ENCODE measurements at regions not wholly inside any gene's neighbourhood (a gene's known extent, or its start where the extent isn't known, plus 50 kb on each side); places are given as distances from the start of the nearest gene placed in this dataset.

DNA sequence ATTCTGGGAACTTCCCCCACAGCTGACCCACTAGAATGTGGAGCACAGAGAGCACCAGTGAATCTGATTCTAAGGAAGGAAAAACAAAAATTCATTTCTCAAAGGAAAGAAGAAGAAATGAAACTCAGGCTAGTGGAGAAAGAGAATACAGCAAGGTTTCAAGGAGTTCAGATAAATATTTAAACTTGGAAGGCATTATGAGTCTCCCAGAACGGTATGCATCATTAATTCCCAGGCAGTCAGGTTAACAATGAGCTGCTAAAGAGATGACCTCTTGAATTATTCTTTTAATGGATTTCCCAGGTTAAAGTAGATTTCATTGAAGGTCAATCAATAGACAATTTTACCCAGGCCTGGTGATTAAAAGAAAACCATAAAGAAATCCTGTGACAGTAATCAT, 103.6 kb upstream of the KAZN start:
- DNase-seq (ENCODE audit: low read depth) = no peak
- TF ChIP-seq, protein P1, sequence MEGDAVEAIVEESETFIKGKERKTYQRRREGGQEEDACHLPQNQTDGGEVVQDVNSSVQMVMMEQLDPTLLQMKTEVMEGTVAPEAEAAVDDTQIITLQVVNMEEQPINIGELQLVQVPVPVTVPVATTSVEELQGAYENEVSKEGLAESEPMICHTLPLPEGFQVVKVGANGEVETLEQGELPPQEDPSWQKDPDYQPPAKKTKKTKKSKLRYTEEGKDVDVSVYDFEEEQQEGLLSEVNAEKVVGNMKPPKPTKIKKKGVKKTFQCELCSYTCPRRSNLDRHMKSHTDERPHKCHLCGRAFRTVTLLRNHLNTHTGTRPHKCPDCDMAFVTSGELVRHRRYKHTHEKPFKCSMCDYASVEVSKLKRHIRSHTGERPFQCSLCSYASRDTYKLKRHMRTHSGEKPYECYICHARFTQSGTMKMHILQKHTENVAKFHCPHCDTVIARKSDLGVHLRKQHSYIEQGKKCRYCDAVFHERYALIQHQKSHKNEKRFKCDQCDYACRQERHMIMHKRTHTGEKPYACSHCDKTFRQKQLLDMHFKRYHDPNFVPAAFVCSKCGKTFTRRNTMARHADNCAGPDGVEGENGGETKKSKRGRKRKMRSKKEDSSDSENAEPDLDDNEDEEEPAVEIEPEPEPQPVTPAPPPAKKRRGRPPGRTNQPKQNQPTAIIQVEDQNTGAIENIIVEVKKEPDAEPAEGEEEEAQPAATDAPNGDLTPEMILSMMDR (IDR thresholded peaks at IDR 0.05; ENCODE audit: insufficient read depth, low read depth, low read length, missing control alignments) = no peak
- H3K4me3 ChIP-seq (ENCODE audit: low read length) = no peak overlapping the region

DNA sequence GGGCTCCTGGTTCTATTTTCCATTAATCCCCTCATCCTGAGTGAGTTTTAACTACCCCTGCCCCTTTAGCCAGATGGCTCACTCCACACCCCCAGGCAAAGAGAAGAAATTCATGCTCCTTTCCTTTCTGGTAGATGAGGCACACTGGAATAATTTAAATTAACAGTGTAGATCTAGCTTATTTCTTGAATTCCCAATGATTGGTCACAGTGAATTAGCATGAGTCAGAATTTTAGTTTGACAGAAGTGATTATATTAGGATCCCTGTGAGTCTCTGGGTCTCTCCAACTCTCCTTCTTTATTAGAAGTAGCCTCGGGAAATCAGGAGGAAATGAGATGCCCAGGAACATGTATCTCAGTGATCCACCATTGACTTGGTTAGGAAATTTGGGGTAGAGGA, 103.1 kb upstream of the KAZN start:
- H3K4me3 ChIP-seq (ENCODE audit: low read length) = no peak overlapping the region
- no peak for DNase-seq (ENCODE audit: low read depth)
- TF ChIP-seq, protein P1 (IDR thresholded peaks at IDR 0.05; ENCODE audit: insufficient read depth, low read depth, low read length, missing control alignments) = no peak

DNA sequence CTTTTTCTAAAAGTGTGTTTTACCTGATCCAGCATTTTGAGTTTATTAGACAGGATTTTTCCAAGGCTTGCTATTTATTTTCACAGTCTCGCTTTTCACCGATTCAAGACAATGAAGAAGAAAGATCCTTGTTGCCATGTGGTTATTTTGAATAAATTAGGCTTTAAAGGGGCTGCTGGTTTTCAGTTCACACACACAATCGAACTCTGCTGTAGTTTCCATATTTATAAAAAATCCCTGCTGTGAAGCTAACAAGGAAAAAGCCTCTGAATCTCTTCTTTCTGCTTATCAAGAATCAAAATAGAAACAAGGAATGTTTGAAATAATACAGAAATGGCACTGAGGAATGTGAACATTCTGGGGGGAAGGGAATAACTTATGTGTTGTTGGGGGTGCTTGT, 102.5 kb upstream of the KAZN start:
- TF ChIP-seq, protein P1 (IDR thresholded peaks at IDR 0.05; ENCODE audit: insufficient read depth, low read depth, low read length, missing control alignments) = no peak
- no peak for DNase-seq (ENCODE audit: low read depth)
- H3K4me3 ChIP-seq (ENCODE audit: low read length) = no peak overlapping the region

DNA sequence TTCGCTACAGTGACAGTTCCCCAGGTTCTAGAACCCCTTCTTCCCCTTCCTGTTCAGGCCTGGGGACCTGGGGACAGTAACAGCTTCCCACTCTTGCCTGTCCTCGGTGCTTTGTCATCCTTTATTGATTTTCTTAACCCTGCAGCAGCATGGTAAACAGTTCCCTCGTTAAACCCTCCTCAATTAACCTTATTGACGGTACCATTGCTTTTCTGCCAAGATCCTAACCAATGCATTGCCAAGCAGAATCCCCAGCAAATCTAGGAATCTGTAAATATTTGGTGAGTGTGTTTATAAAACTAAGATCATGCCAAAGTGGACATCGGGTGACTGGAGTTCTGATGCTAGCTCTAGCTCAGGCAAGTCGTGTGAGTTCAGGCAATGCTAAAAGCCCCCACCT, 99.6 kb upstream of the KAZN start:
- no peak for DNase-seq (ENCODE audit: low read depth)
- TF ChIP-seq, protein P1 (IDR thresholded peaks at IDR 0.05; ENCODE audit: insufficient read depth, low read depth, low read length, missing control alignments) = no peak
- no peak overlapping the region for H3K4me3 ChIP-seq (ENCODE audit: low read length)

DNA sequence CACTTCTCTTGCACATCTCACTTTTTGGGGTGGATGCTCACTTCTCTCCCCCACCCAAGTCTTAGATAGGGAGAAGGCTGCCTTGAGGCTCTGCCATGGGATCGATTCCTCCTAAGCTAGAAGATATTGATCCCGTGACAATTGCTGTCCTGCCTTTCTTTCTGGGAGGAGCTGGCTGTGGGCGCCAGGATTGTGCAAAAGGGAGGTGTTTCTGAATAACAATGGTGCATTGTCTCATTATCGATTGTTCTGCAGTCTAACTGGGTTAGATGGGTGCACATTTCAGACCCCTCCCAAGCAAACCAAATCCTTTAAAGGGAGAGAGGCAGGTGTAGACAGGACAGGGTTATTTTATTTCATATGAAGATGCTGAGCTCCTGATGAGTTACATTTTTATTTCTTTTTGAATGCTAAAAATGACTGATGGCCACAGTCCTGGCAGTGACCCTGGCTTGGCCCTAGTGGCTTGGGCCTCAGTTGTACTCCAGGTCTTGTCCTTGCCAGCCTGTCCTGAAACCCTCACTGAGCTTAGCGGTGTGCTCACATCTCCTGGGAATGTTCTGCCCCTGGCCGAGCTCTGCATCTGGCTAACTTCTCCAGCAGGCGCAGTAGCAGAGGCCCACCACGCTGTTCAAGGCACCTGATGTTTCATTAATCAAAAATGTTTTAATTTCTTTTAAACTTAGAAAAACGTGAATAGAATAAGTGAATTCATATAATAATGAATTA, 99.0 kb upstream of the KAZN start:
- DNase-seq (ENCODE audit: low read depth) = no peak
- TF ChIP-seq, protein P1 (IDR thresholded peaks at IDR 0.05; ENCODE audit: insufficient read depth, low read depth, low read length, missing control alignments) = no peak
- no peak overlapping the region for H3K4me3 ChIP-seq (ENCODE audit: low read length)

DNA sequence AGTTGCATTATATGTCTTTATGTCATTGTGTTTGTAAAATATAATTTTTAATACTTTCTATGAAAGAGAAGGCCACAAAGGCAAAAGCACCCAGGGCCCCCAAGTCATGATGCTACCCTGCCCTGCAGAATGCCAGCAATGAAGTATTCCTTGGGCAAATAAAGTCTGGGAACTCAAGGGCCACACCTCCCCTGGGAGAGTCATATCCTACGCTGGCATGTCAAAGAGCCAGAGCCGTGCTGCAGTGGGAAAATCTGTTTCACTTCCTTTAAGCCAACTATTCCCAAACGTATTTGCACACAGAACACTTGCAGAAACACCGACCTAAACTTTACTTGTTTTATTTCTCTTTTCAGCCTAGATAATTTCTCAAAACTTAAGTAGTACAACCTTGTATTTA, 98.4 kb upstream of the KAZN start:
- TF ChIP-seq, protein P1 (IDR thresholded peaks at IDR 0.05; ENCODE audit: insufficient read depth, low read depth, low read length, missing control alignments) = no peak
- no peak for DNase-seq (ENCODE audit: low read depth)
- no peak overlapping the region for H3K4me3 ChIP-seq (ENCODE audit: low read length)

DNA sequence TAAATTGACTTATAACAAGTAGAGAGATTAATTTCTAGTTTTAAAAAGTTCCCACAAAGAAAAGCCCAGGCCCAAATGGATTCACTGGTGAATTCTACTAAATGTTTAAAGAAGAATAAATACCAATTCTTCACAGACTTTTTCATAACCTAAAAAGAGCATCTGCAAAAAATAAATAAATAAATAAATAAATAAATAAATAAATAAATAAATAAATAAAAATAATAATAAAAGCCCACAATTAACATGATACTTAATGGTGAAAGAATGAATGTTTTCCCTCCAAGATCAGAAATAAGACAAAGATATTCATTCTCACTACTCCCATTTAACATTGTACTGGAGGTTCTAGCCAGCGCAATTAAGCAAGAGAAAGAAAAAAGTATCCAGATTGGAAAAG, 97.6 kb upstream of the KAZN start:
- H3K4me3 ChIP-seq (ENCODE audit: low read length) = no peak overlapping the region
- no peak for DNase-seq (ENCODE audit: low read depth)
- TF ChIP-seq, protein P1 (IDR thresholded peaks at IDR 0.05; ENCODE audit: insufficient read depth, low read depth, low read length, missing control alignments) = no peak

Measured in epithelial cell of esophagus (primary cell).